ENCODE measurements at regions not wholly inside any gene's neighbourhood (a gene's known extent, or its start where the extent isn't known, plus 50 kb on each side); places are given as distances from the start of the nearest gene placed in this dataset.

- TF ChIP-seq REST (IDR thresholded peaks at IDR 0.05; ENCODE audit: insufficient read depth in 1 of 2, low read depth in 2 of 2, low read length in 2 of 2): no peak
- no peak for TF ChIP-seq TAF1 (IDR thresholded peaks at IDR 0.05; ENCODE audit: borderline replicate concordance, insufficient read depth, low read length)
Measured at GRCh38 chr5:87906962-87907361, 361.7 kb downstream of the TMEM161B start.
